ENCODE measurements at regions not wholly inside any gene's neighbourhood (a gene's known extent, or its start where the extent isn't known, plus 50 kb on each side); places are given as distances from the start of the nearest gene placed in this dataset.

- TF ChIP-seq ZNF462 (CRISPR knock-in tag; IDR thresholded peaks at IDR 0.05), result no peak
- no peak for TF ChIP-seq CREB1 (CRISPR knock-in tag; IDR thresholded peaks at IDR 0.05; ENCODE audit: low read depth)
Measured at GRCh38 chr3:118629821-118630220, 404.8 kb downstream of the IGSF11 start (continued).

- DNase-seq (ENCODE audit: low spot score) (no peak), ATAC-seq (no peak)
- Mint-ChIP-seq H3K9me3 (no peaks in the 10 kb centered on the region), H3K36me3 (ENCODE audit: low read depth) (no peaks in the 10 kb centered on the region), H3K27ac (no peak overlapping the region), H3K27me3 (ENCODE audit: insufficient read depth, low read depth, poor library complexity) (peaks cover 2% of the 10 kb centered on the region), H3K4me1 (no peaks in the 10 kb centered on the region), H3K4me3 (no peak overlapping the region)
- Histone ChIP-seq H3K4me2 (no peak overlapping the region), H3K36me3 (ENCODE audit: insufficient read depth) (no peaks in the 10 kb centered on the region), H2AFZ (no peak overlapping the region), H3K27me3 (ENCODE audit: insufficient read depth) (no peaks in the 10 kb centered on the region), H3K4me3 (no peak overlapping the region), H3F3A (replicated peaks; ENCODE audit: low read depth) (no peaks in the 10 kb centered on the region), H3K27ac (ENCODE audit: low read depth) (no peak overlapping the region), H3K79me2 (replicated peaks; ENCODE audit: insufficient read depth) (no peaks in the 10 kb centered on the region), H3K9me2 (ENCODE audit: insufficient read depth) (no peaks in the 10 kb centered on the region), H4K20me1 (replicated peaks; ENCODE audit: insufficient read depth) (no peaks in the 10 kb centered on the region), H3K4me1 (ENCODE audit: insufficient read depth) (no peaks in the 10 kb centered on the region)
- TF ChIP-seq REST (IDR thresholded peaks at IDR 0.05; ENCODE audit: unreplicated experiment) (no peak), NANOG (IDR thresholded peaks at IDR 0.05; ENCODE audit: borderline replicate concordance) (no peak), JUNB (IDR thresholded peaks at IDR 0.05; ENCODE audit: unreplicated experiment) (no peak), CTCF (conservative IDR thresholded peaks at IDR 0.05; ENCODE audit: low read depth in 2 of 2) (no peak), ETS1 (IDR thresholded peaks at IDR 0.05) (no peak)
Measured at GRCh38 chr3:118635711-118636110, 398.9 kb downstream of the IGSF11 start.

Data from GM23338 (cell line).